ENCODE measurements at regions not wholly inside any gene's neighbourhood (a gene's known extent, or its start where the extent isn't known, plus 50 kb on each side); places are given as distances from the start of the nearest gene placed in this dataset.

DNA sequence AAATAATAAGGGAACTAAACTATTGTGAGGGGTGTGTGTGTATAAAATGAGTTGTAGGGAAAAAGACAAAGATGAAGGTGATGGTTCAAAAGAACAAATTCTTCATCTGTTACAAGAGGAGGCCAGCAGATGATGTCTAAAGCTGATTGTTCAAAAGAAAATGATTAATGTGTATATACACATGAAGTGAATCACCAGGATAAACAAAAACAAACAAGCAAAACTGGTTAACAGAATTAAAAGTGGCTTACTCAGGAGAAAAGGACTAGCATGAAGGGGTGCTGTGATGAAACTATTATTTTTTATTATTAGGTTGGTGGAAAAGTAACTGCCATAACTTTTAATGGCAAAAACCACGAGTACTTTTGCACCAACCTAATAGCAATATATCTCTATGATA is 348.4 kb downstream of the BCL11B start:
- Histone ChIP-seq H3K9me3 (replicated peaks; ENCODE audit: control insufficient read depth, insufficient read depth, low read length) (peaks cover 5% of the 10 kb centered on the region), H2AFZ (ENCODE audit: low read depth, low read length) (no peak overlapping the region), H3K4me1 (ENCODE audit: control insufficient read depth, extremely low read depth, insufficient read depth, low read length) (no peaks in the 10 kb centered on the region), H4K20me1 (replicated peaks; ENCODE audit: control insufficient read depth, extremely low read depth, insufficient read depth, low read length) (no peaks in the 10 kb centered on the region), H3K36me3 (ENCODE audit: control insufficient read depth in 2 of 2, extremely low read depth in 1 of 2, insufficient read depth in 2 of 2, low read length in 2 of 2) (no peaks in the 10 kb centered on the region), H3K9me1 (replicated peaks; ENCODE audit: control insufficient read depth, extremely low read depth, insufficient read depth, low read length) (no peaks in the 10 kb centered on the region), H3K27ac (ENCODE audit: insufficient read depth, low read depth, low read length) (no peak overlapping the region), H3K79me2 (ENCODE audit: control insufficient read depth, insufficient read depth, low read length) (no peaks in the 10 kb centered on the region), H3K4me3 (replicated peaks in 1 of 3; ENCODE audit: insufficient read depth in 1 of 3, low read depth in 1 of 3, low read length in 3 of 3) (no peak overlapping the region), H3K9ac (replicated peaks; ENCODE audit: extremely low read depth, insufficient read depth, low read length) (no peak overlapping the region), H3K4me2 (ENCODE audit: insufficient read depth, low read length) (no peak overlapping the region), H3K27me3 (ENCODE audit: control insufficient read depth in 2 of 2, insufficient read depth in 2 of 2, low read length in 2 of 2) (no peaks in the 10 kb centered on the region)
- intact Hi-C loops (cut with micrococcal nuclease), result no loop called here
- ChIA-PET CTCF (no interaction called here), POLR2A (no interaction called here)
- no peak for TF ChIP-seq MYC (IDR thresholded peaks at IDR 0.05; ENCODE audit: low read depth, low read length)
- TF ChIP-seq GATA2 (IDR thresholded peaks at IDR 0.05; ENCODE audit: insufficient read depth, insufficient read length, low read depth, low read length), result no peak
- TF ChIP-seq POLR2A (IDR thresholded peaks at IDR 0.05; ENCODE audit: low read depth, low read length), result no peak
- TF ChIP-seq POLR2AphosphoS5 (IDR thresholded peaks at IDR 0.05; ENCODE audit: insufficient read depth, low read depth, low read length), result no peak
- TF ChIP-seq, protein P1, sequence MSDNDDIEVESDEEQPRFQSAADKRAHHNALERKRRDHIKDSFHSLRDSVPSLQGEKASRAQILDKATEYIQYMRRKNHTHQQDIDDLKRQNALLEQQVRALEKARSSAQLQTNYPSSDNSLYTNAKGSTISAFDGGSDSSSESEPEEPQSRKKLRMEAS (IDR thresholded peaks at IDR 0.05; ENCODE audit: insufficient read depth, insufficient read length), result no peak
- TF ChIP-seq JUN (IDR thresholded peaks at IDR 0.05; ENCODE audit: borderline replicate concordance, insufficient read depth, insufficient read length, low read depth), result no peak
- TF ChIP-seq, protein P2, sequence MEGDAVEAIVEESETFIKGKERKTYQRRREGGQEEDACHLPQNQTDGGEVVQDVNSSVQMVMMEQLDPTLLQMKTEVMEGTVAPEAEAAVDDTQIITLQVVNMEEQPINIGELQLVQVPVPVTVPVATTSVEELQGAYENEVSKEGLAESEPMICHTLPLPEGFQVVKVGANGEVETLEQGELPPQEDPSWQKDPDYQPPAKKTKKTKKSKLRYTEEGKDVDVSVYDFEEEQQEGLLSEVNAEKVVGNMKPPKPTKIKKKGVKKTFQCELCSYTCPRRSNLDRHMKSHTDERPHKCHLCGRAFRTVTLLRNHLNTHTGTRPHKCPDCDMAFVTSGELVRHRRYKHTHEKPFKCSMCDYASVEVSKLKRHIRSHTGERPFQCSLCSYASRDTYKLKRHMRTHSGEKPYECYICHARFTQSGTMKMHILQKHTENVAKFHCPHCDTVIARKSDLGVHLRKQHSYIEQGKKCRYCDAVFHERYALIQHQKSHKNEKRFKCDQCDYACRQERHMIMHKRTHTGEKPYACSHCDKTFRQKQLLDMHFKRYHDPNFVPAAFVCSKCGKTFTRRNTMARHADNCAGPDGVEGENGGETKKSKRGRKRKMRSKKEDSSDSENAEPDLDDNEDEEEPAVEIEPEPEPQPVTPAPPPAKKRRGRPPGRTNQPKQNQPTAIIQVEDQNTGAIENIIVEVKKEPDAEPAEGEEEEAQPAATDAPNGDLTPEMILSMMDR (IDR thresholded peaks at IDR 0.05; ENCODE audit: extremely low read depth in 1 of 2, insufficient read depth in 1 of 2, low read depth in 1 of 2, low read length in 2 of 2), result no peak
- no peak for TF ChIP-seq FOS (IDR thresholded peaks at IDR 0.05; ENCODE audit: borderline replicate concordance, insufficient read depth, low read length)
- no peak for TF ChIP-seq EZH2 (IDR thresholded peaks at IDR 0.05; ENCODE audit: borderline replicate concordance, low read depth, low read length, severe bottlenecking)
- DNase-seq (ENCODE audit: low read depth, low spot score) (no peak), FAIRE-seq (no peak)
- BruUV-seq (replicated peaks), result no TSS peak
- dilution Hi-C loops (cut with MboI; ENCODE audit: extremely low pct_ligation_motif_present, low sequenced_read_pairs), result no loop called here
